OCI-LY1 (cell line): ENCODE measurements at regions not wholly inside any gene's neighbourhood (a gene's known extent, or its start where the extent isn't known, plus 50 kb on each side); places are given as distances from the start of the nearest gene placed in this dataset.

Experiments used
- H2AFZ ChIP-seq: fragments of 200-600 bp; sonication (generic), shearing (Covaris generic); 2 replicates; pipeline ENCODE4 v1.6.0; 2014; ENCODE audit warnings: antibody characterized with exemption, mild to moderate bottlenecking, low read length
- H3F3A ChIP-seq: fragments of 200-600 bp; sonication (generic), shearing (Covaris generic); 2 replicates; pipeline ENCODE4 v1.6.0; 2014; ENCODE audit warnings: mild to moderate bottlenecking, antibody characterized with exemption, low read length, moderate library complexity; ENCODE audit not compliant: insufficient read depth
- H3K27ac ChIP-seq: fragments of 200-600 bp; sonication (generic); 2 replicates; pipeline ENCODE4 v1.5.1; 2014; ENCODE audit warnings: low read length, mixed run types, mild to moderate bottlenecking, low read depth; ENCODE audit not compliant: poor library complexity, severe bottlenecking
- H3K27me3 ChIP-seq: fragments of 200-600 bp; sonication (generic); 2 replicates; pipeline ENCODE4 v1.6.0; 2014; ENCODE audit warnings: antibody characterized with exemption, mild to moderate bottlenecking, low read length, moderate library complexity; ENCODE audit not compliant: insufficient read depth
- H3K36me3 ChIP-seq: fragments of 200-600 bp; sonication (generic); 2 replicates; pipeline ENCODE4 v1.6.1; 2014; ENCODE audit warnings: mild to moderate bottlenecking, antibody characterized with exemption, low read length, moderate library complexity, mixed read lengths; ENCODE audit not compliant: insufficient read depth
- H3K4me1 ChIP-seq: fragments of 200-600 bp; sonication (generic); 2 replicates; pipeline ENCODE4 v1.5.1; 2014; ENCODE audit warnings: mild to moderate bottlenecking, low read length, moderate library complexity; ENCODE audit not compliant: insufficient read depth, severe bottlenecking
- H3K4me2 ChIP-seq: fragments of 200-600 bp; sonication (generic), shearing (Covaris generic); 2 replicates; pipeline ENCODE4 v1.6.1; 2014; ENCODE audit warnings: low read length
- H3K4me3 ChIP-seq: fragments of 200-600 bp; sonication (generic); 2 replicates; pipeline ENCODE4 v1.5.1; 2014; ENCODE audit warnings: low read length, low read depth, mild to moderate bottlenecking, mixed read lengths; ENCODE audit not compliant: poor library complexity, severe bottlenecking
- H3K79me2 ChIP-seq: fragments of 200-600 bp; shearing (Covaris generic); 2 replicates; pipeline ENCODE4 v1.6.1; 2016; ENCODE audit warnings: mixed run types, low read length, mixed read lengths; ENCODE audit not compliant: insufficient read depth
- H3K9ac ChIP-seq: fragments of 200-600 bp; sonication (generic), shearing (Covaris generic); 2 replicates; pipeline ENCODE4 v1.6.1; 2014; ENCODE audit warnings: mild to moderate bottlenecking, low read length, mixed read lengths
- H3K9me2 ChIP-seq: fragments of 200-600 bp; sonication (generic), shearing (Covaris generic); 2 replicates; pipeline ENCODE4 v1.6.1; 2014; ENCODE audit warnings: low read depth, mild to moderate bottlenecking, low read length, mixed read lengths
- H3K9me3 ChIP-seq: fragments of 200-600 bp; shearing (Covaris generic); 2 replicates; pipeline ENCODE4 v1.6.1; 2014; ENCODE audit warnings: low read length, mixed read lengths
- H4K20me1 ChIP-seq: fragments of 200-600 bp; sonication (generic), shearing (Covaris generic); 2 replicates; pipeline ENCODE4 v1.6.0; 2016; ENCODE audit warnings: mild to moderate bottlenecking, low read length; ENCODE audit not compliant: insufficient read depth
- EZH2 ChIP-seq: fragments of 200-600 bp; sonication (generic), shearing (Covaris generic); IDR thresholded peaks from 2 replicates; pipeline ENCODE4 v1.8.0; 2017; ENCODE audit warnings: borderline replicate concordance, mixed run types, mild to moderate bottlenecking, antibody characterized with exemption, low read length, moderate library complexity, mixed read lengths
- TF ChIP-seq, protein P1 (sequence below): fragments of 200-600 bp; sonication (generic), shearing (Covaris generic); IDR thresholded peaks from 2 replicates; pipeline ENCODE4 v1.5.1; 2017; ENCODE audit warnings: mild to moderate bottlenecking, antibody characterized with exemption, low read length, moderate library complexity, mixed read lengths

DNA sequence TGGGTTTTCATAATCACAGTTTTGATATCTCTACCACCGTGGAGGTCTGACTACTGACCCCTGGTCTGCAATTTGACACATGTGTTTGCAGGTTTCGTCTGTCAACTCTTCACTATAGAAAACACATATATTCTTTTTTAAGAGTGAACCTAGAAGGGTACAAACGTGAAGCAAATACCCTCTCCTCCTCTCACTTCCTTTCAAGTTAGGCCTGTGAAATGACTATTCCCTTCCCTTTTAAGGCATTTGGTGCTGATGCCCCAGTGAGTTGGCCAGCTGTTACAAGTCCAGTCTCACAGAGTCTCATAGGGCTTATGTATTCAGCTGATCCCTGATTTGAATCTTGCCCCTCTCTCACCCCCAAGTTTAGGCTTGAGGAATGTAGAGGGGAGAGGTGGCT is 742.0 kb upstream of the IGFBP3 start:
- Histone ChIP-seq H3K9me2 (no peaks in the 10 kb centered on the region), H3K4me2 (no peak overlapping the region), H3K9ac (no peak overlapping the region), H2AFZ (no peak overlapping the region), H3F3A (no peaks in the 10 kb centered on the region), H3K27me3 (no peaks in the 10 kb centered on the region), H3K9me3 (no peaks in the 10 kb centered on the region), H3K27ac (no peak overlapping the region), H3K36me3 (no peaks in the 10 kb centered on the region), H3K4me3 (no peak overlapping the region), H3K4me1 (no peaks in the 10 kb centered on the region), H4K20me1 (no peaks in the 10 kb centered on the region), H3K79me2 (no peaks in the 10 kb centered on the region)
- TF ChIP-seq, protein P1, sequence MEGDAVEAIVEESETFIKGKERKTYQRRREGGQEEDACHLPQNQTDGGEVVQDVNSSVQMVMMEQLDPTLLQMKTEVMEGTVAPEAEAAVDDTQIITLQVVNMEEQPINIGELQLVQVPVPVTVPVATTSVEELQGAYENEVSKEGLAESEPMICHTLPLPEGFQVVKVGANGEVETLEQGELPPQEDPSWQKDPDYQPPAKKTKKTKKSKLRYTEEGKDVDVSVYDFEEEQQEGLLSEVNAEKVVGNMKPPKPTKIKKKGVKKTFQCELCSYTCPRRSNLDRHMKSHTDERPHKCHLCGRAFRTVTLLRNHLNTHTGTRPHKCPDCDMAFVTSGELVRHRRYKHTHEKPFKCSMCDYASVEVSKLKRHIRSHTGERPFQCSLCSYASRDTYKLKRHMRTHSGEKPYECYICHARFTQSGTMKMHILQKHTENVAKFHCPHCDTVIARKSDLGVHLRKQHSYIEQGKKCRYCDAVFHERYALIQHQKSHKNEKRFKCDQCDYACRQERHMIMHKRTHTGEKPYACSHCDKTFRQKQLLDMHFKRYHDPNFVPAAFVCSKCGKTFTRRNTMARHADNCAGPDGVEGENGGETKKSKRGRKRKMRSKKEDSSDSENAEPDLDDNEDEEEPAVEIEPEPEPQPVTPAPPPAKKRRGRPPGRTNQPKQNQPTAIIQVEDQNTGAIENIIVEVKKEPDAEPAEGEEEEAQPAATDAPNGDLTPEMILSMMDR: no peak
- TF ChIP-seq EZH2: no peak

DNA sequence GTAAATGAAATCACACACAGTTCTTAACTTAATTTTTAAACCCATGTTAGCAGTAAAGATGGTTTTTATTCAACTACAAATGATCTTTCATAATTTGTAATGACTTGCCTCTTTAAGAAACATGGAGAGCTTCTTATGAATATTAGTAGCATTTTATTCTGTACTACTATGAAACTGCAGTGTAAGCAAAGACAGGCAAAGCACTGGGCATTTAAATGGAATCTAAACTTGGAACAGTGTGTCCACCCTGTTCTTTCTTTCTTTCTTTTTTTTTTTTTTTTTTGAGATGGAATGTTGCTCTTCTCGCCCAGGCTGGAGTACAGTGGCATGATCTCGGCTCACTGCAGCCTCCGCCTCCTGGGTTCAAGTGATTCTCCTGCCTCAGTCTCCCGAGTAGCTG is 740.4 kb upstream of the IGFBP3 start:
- TF ChIP-seq, protein P1: no peak
- no peaks in the 10 kb centered on the region for H3K9me3 ChIP-seq
- no peaks in the 10 kb centered on the region for H3K36me3 ChIP-seq
- H3F3A ChIP-seq: no peaks in the 10 kb centered on the region
- no peaks in the 10 kb centered on the region for H3K79me2 ChIP-seq
- H3K27ac ChIP-seq: no peak overlapping the region
- H3K9me2 ChIP-seq: no peaks in the 10 kb centered on the region
- no peak overlapping the region for H3K4me3 ChIP-seq
- H3K4me2 ChIP-seq: no peak overlapping the region
- no peaks in the 10 kb centered on the region for H3K27me3 ChIP-seq
- no peaks in the 10 kb centered on the region for H3K4me1 ChIP-seq
- no peak overlapping the region for H3K9ac ChIP-seq
- no peaks in the 10 kb centered on the region for H4K20me1 ChIP-seq
- H2AFZ ChIP-seq: no peak overlapping the region

DNA sequence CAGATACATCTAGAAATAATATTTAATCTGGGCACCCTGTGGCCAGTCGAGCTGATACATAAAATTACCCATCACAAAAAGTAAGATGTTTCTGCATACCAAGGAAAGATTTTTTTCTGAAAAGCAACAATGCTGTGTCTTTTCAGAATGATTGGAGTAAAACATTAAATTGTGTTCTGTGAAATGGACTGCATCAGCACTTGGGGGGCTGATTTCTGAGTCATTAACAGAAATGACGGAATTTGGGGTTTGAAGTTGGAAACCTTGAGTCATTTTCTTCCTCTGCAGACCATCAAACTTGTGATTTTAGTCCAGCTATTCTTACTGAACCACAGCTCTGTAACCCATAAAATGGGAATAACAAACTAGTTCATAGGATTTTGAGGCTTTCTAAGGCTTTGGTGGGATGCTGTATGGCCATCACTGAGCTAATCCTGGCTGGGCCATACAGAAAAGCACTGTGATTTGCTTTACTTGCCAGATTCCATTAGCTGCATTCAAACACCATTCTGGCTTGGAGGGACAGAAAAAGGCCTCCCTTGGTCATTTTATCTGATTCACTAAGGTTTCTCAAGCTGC is 739.4 kb upstream of the IGFBP3 start:
- Histone ChIP-seq H3K4me3 (no peak overlapping the region), H3F3A (no peaks in the 10 kb centered on the region), H3K36me3 (no peaks in the 10 kb centered on the region), H3K79me2 (no peaks in the 10 kb centered on the region), H3K4me1 (no peaks in the 10 kb centered on the region), H3K4me2 (no peak overlapping the region), H3K9me3 (no peaks in the 10 kb centered on the region), H3K9ac (no peak overlapping the region), H3K9me2 (no peaks in the 10 kb centered on the region), H3K27ac (no peak overlapping the region), H4K20me1 (no peaks in the 10 kb centered on the region), H3K27me3 (no peaks in the 10 kb centered on the region), H2AFZ (no peak overlapping the region)
- no peak for TF ChIP-seq EZH2
- TF ChIP-seq, protein P1: no peak
